Skin epidermis (tissue), 12 donors: ENCODE measurements at regions not wholly inside any gene's neighbourhood (a gene's known extent, or its start where the extent isn't known, plus 50 kb on each side); places are given as distances from the start of the nearest gene placed in this dataset.
"Not testable (repeated sequence)": the region's sequence is repeated elsewhere in the genome, so short reads cannot be mapped to it uniquely, and the experiment has no call there.

Experiments
- H3K27ac ChIP-seq, 21 experiments: fragments of 200-600 bp; sonication (generic) in 11 of 21; one replicate each; pipeline ENCODE4 v1.5.0; 2020; ENCODE audit warnings: mild to moderate bottlenecking in 3 of 21, inconsistent platforms in 2 of 21, moderate library complexity in 2 of 21
- H3K4me3 ChIP-seq, 7 experiments: fragments of 200-600 bp; sonication (generic) in 2 of 7; one replicate each; pipeline ENCODE4 v1.5.0; 2020; ENCODE audit warnings: inconsistent platforms in 2 of 7, mild to moderate bottlenecking in 2 of 7, moderate library complexity in 1 of 7

- Histone ChIP-seq H3K4me3 (no peak overlapping the region), H3K27ac (no peak overlapping the region)
These were observed 391.9 kb downstream of the RND3 start for GRCh38 chr2:150095361-150096095.

DNA sequence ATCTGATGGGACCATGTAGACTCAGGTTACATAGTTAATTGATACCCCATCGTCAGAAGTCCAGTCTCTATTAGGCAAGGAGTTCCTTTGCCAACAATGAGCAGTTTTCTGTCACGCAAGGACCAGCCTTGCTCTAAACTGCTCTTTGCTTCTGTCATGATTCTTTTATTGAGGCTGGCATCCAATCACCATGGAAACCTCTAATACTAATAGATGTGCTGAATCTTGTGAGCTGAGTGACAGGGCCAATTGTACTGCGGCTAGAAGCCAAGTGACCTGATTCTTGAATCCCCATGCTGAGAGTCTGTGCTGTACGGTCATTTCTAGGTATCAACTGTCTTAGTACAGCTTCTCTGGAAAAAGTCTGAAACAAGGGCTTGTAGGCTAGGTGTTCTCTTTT is 395.6 kb downstream of the RND3 start:
- Histone ChIP-seq H3K4me3 (no peak overlapping the region), H3K27ac (no peak overlapping the region)

- H3K27ac ChIP-seq, result no peak overlapping the region
- H3K4me3 ChIP-seq, result no peak overlapping the region
These were observed 397.4 kb downstream of the RND3 start for GRCh38 chr2:150090031-150090430.

- no peak overlapping the region for H3K27ac ChIP-seq
- H3K4me3 ChIP-seq, result no peak overlapping the region
These were observed 398.9 kb downstream of the RND3 start for GRCh38 chr2:150088538-150088937.

GRCh38 chr2:150085478-150085877 is 402.0 kb downstream of the RND3 start:
- H3K4me3 ChIP-seq, result no peak overlapping the region
- H3K27ac ChIP-seq, result no peak overlapping the region

GRCh38 chr2:150081775-150082481 is 405.5 kb downstream of the RND3 start:
- Histone ChIP-seq H3K27ac (peak overlapping the region in 1 of 21 experiments; percentile 14), H3K4me3 (no peak overlapping the region)

GRCh38 chr2:150076281-150076680 is 411.2 kb downstream of the RND3 start:
- H3K27ac ChIP-seq, result peak overlapping the region in 1 of 21 experiments; percentile 1
- H3K4me3 ChIP-seq, result no peak overlapping the region

- H3K4me3 ChIP-seq, result no peak overlapping the region
- peak overlapping the region in 1 of 21 experiments; percentile 1 for H3K27ac ChIP-seq
These were observed 411.6 kb downstream of the RND3 start for GRCh38 chr2:150075831-150076230.

DNA sequence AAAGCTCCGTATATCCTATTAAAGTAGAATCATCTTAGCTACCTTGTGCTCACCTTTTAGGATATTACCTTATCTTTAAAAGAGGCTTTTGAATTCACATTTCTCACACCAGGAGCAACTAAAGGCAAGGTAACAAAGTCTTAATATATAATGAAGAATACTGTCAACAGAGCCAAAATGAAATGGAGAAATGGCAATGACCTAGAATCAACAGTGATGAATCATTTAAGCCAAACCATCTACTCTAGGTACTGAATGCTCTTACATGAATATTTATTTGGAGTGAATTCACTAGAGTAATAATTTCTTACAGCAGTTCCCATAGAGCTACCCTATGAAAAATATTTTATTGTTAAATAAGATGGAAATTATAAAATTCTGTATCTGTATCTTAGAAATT is 421.0 kb downstream of the RND3 start:
- Histone ChIP-seq H3K4me3 (no peak overlapping the region), H3K27ac (no peak overlapping the region)

- H3K4me3 ChIP-seq, result no peak overlapping the region
- peak overlapping the region in 3 of 21 experiments; percentile 13 to 52 (median 29) for H3K27ac ChIP-seq
These were observed 423.4 kb downstream of the RND3 start for GRCh38 chr2:150063931-150064548.

DNA sequence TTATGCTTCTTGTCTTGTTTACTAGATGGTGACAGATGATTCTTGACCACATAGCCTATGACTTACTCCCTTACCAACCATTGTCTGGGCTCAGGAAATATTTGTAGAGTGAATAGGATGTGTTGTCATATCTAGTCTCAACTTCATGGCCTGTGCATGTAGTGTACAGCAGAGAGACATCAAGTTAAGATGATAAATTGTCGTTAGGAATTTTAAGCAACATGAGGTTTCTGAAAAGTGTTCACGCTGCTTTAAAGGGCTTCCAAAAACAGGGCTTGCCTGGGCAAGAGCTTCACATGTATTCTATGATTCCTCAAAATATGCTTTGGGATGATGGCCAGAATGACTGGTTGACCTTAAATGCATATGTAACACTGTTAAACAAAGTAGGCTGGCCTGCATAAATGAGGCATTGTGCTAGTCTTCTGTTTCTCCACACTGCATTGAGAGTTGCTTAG is 424.0 kb downstream of the RND3 start:
- Histone ChIP-seq H3K27ac (peak overlapping the region in 3 of 21 experiments; percentile 13 to 52 (median 29)), H3K4me3 (no peak overlapping the region)

- H3K4me3 ChIP-seq, result no peak overlapping the region
These were observed 425.1 kb downstream of the RND3 start for GRCh38 chr2:150062416-150062815.

DNA sequence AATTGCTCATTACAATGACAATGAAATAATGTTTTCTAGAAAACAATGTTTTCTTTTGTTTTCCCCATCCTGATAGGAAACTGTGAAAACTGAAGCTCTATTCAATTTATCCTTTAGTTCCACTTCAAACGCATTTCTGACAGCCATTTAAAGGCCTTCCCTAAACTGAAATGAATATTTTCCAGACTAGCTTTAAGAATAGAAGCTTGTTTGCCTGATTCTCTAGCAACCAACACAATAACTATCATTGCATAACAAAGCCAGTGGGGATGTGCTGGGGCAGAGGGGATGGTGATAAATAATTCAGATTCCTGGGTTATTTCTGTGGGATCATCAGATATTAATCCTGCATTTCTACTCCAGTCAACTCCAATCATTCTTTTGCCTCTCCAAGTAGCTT is 427.1 kb downstream of the RND3 start:
- H3K27ac ChIP-seq, result no peak overlapping the region
- no peak overlapping the region for H3K4me3 ChIP-seq

More at GRCh38 chr2:150062416-150062815, 425.1 kb downstream of the RND3 start:
- H3K27ac ChIP-seq, result peak overlapping the region in 1 of 21 experiments; percentile 8

- H3K27ac ChIP-seq, H3K4me3 ChIP-seq: not testable (repeated sequence)
These were observed 427.8 kb downstream of the RND3 start for GRCh38 chr2:150059676-150060075.

GRCh38 chr2:150052457-150052856 is 435.0 kb downstream of the RND3 start:
- no peak overlapping the region for H3K4me3 ChIP-seq

GRCh38 chr2:150051004-150051403 is 436.5 kb downstream of the RND3 start:
- no peak overlapping the region for H3K27ac ChIP-seq

More at GRCh38 chr2:150052457-150052856, 435.0 kb downstream of the RND3 start:
- H3K27ac ChIP-seq, result no peak overlapping the region

GRCh38 chr2:150050036-150050435 is 437.4 kb downstream of the RND3 start:
- no peak overlapping the region for H3K4me3 ChIP-seq
- H3K27ac ChIP-seq, result no peak overlapping the region

More at GRCh38 chr2:150051004-150051403, 436.5 kb downstream of the RND3 start:
- H3K4me3 ChIP-seq, result no peak overlapping the region

- Histone ChIP-seq H3K27ac (no peak overlapping the region), H3K4me3 (no peak overlapping the region)
These were observed 439.7 kb downstream of the RND3 start for GRCh38 chr2:150047620-150048222.

- Histone ChIP-seq H3K27ac (peak overlapping the region in 2 of 21 experiments; percentile 31 to 34), H3K4me3 (no peak overlapping the region)
These were observed 440.7 kb downstream of the RND3 start for GRCh38 chr2:150046810-150047209.

DNA sequence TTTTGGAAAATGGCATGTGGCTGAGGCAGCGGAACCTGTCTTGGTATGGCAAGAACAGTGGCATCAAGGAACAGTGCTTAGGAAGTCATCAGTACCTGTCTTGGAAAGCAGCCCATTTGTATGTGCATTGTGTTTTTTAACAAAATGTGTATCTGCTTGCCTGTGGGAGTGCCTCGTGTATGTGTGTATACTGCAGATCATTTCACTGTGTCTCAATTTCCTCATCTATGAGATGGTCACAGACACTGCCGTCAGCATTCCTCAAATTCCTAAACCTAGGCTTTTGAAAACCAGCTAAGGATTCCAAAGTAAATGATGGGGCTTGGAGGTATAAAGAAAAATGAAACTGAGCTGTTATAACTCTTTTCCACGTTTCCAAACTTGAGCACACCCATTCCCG is 441.3 kb downstream of the RND3 start:
- peak overlapping the region in 2 of 21 experiments; percentile 31 to 34 for H3K27ac ChIP-seq
- H3K4me3 ChIP-seq, result no peak overlapping the region
